ENCODE measurements at regions not wholly inside any gene's neighbourhood (a gene's known extent, or its start where the extent isn't known, plus 50 kb on each side); places are given as distances from the start of the nearest gene placed in this dataset.
"Not testable (repeated sequence)": the region's sequence is repeated elsewhere in the genome, so short reads cannot be mapped to it uniquely, and the experiment has no call there.

- peaks cover 0 to under 1% of the 10 kb centered on the region in 2 donors for H3K27me3 Mint-ChIP-seq
- H3K9me3 Mint-ChIP-seq, result no peaks in the 10 kb centered on the region
- H3K4me3 Mint-ChIP-seq, result no peak overlapping the region
- DNase-seq, result no peak
- no peaks in the 10 kb centered on the region for H3K4me1 Mint-ChIP-seq (ENCODE audit: low read depth in 2 of 2)
- no peak overlapping the region for H3K27ac Mint-ChIP-seq
- no peaks in the 10 kb centered on the region for H3K36me3 Mint-ChIP-seq (ENCODE audit: insufficient read depth)
- ATAC-seq (replicated peaks), result no peak
These were observed 267.2 kb downstream of the SP3 start for GRCh38 chr2:173697929-173698328.

GRCh38 chr2:173705656-173706055, 259.5 kb downstream of the SP3 start:
- DNase-seq (no peak), ATAC-seq (replicated peaks) (no peak)
- Mint-ChIP-seq H3K9me3 (no peaks in the 10 kb centered on the region), H3K27ac (no peak overlapping the region), H3K27me3 (peaks cover 16 to 24% of the 10 kb centered on the region in 2 donors), H3K4me3 (no peak overlapping the region), H3K36me3 (ENCODE audit: insufficient read depth) (no peaks in the 10 kb centered on the region), H3K4me1 (ENCODE audit: low read depth in 2 of 2) (no peaks in the 10 kb centered on the region)

GRCh38 chr2:173706936-173707335, 258.2 kb downstream of the SP3 start:
- DNase-seq (no peak), ATAC-seq (replicated peaks) (no peak)
- Mint-ChIP-seq H3K9me3 (no peaks in the 10 kb centered on the region), H3K36me3 (ENCODE audit: insufficient read depth) (no peaks in the 10 kb centered on the region), H3K27me3 (peaks cover 18 to 26% of the 10 kb centered on the region in 2 donors), H3K27ac (no peak overlapping the region), H3K4me3 (no peak overlapping the region), H3K4me1 (ENCODE audit: low read depth in 2 of 2) (no peaks in the 10 kb centered on the region)

- H3K27ac Mint-ChIP-seq, result no peak overlapping the region
- no peaks in the 10 kb centered on the region for H3K4me1 Mint-ChIP-seq (ENCODE audit: low read depth in 2 of 2)
- ATAC-seq (replicated peaks) (no peak), DNase-seq (no peak)
- no peak overlapping the region for H3K4me3 Mint-ChIP-seq
- H3K36me3 Mint-ChIP-seq (ENCODE audit: insufficient read depth), result no peaks in the 10 kb centered on the region
- H3K27me3 Mint-ChIP-seq, result peaks cover 28 to 32% of the 10 kb centered on the region in 2 donors
- no peaks in the 10 kb centered on the region for H3K9me3 Mint-ChIP-seq
These were observed 256.4 kb downstream of the SP3 start for GRCh38 chr2:173708806-173709205.

GRCh38 chr2:173711816-173712215, 253.4 kb downstream of the SP3 start:
- ATAC-seq (replicated peaks), result no peak
- Mint-ChIP-seq H3K4me3 (no peak overlapping the region), H3K27ac (no peak overlapping the region), H3K27me3 (peaks cover 22 to 34% of the 10 kb centered on the region in 2 donors), H3K4me1 (ENCODE audit: low read depth in 2 of 2) (no peaks in the 10 kb centered on the region), H3K9me3 (no peaks in the 10 kb centered on the region), H3K36me3 (ENCODE audit: insufficient read depth) (no peaks in the 10 kb centered on the region)
- no peak for DNase-seq

GRCh38 chr2:173713904-173714555, 251.1 kb downstream of the SP3 start:
- Mint-ChIP-seq H3K4me3 (no peak overlapping the region), H3K27ac (no peak overlapping the region), H3K36me3 (ENCODE audit: insufficient read depth) (no peaks in the 10 kb centered on the region), H3K27me3 (peaks cover 21 to 51% of the 10 kb centered on the region in 2 donors), H3K4me1 (ENCODE audit: low read depth in 2 of 2) (no peaks in the 10 kb centered on the region), H3K9me3 (no peaks in the 10 kb centered on the region)
- ATAC-seq (replicated peaks) (no peak), DNase-seq (no peak)

GRCh38 chr2:173715441-173715840, 249.7 kb downstream of the SP3 start:
- Mint-ChIP-seq H3K27me3 (peaks cover 24 to 62% of the 10 kb centered on the region in 2 donors), H3K4me3 (no peak overlapping the region), H3K9me3 (no peaks in the 10 kb centered on the region), H3K27ac (no peak overlapping the region), H3K36me3 (ENCODE audit: insufficient read depth) (no peaks in the 10 kb centered on the region), H3K4me1 (ENCODE audit: low read depth in 2 of 2) (no peaks in the 10 kb centered on the region)
- DNase-seq (no peak), ATAC-seq (replicated peaks) (no peak)

- H3K27me3 Mint-ChIP-seq, result peaks cover 32 to 73% of the 10 kb centered on the region in 2 donors
- H3K4me1 Mint-ChIP-seq (ENCODE audit: low read depth in 2 of 2), result no peaks in the 10 kb centered on the region
- no peaks in the 10 kb centered on the region for H3K36me3 Mint-ChIP-seq (ENCODE audit: insufficient read depth)
- H3K4me3 Mint-ChIP-seq, result no peak overlapping the region
- H3K9me3 Mint-ChIP-seq, result no peaks in the 10 kb centered on the region
- DNase-seq (no peak), ATAC-seq (replicated peaks) (no peak)
- no peak overlapping the region for H3K27ac Mint-ChIP-seq
These were observed 248.6 kb downstream of the SP3 start for GRCh38 chr2:173716458-173717052.

GRCh38 chr2:173719471-173719870, 245.7 kb downstream of the SP3 start:
- no peak for DNase-seq
- H3K4me3 Mint-ChIP-seq, result no peak overlapping the region
- peaks cover 47 to 70% of the 10 kb centered on the region in 2 donors for H3K27me3 Mint-ChIP-seq
- no peak overlapping the region for H3K27ac Mint-ChIP-seq
- H3K4me1 Mint-ChIP-seq (ENCODE audit: low read depth in 2 of 2), result no peaks in the 10 kb centered on the region
- no peak for ATAC-seq (replicated peaks)
- no peaks in the 10 kb centered on the region for H3K36me3 Mint-ChIP-seq (ENCODE audit: insufficient read depth)
- no peaks in the 10 kb centered on the region for H3K9me3 Mint-ChIP-seq

GRCh38 chr2:173720306-173720705, 244.9 kb downstream of the SP3 start:
- no peaks in the 10 kb centered on the region for H3K36me3 Mint-ChIP-seq (ENCODE audit: insufficient read depth)
- no peak for DNase-seq

GRCh38 chr2:173734797-173735196, 230.4 kb downstream of the SP3 start:
- no peak overlapping the region for H3K4me3 Mint-ChIP-seq
- DNase-seq, result no peak
- no peaks in the 10 kb centered on the region for H3K36me3 Mint-ChIP-seq (ENCODE audit: insufficient read depth)
- peaks cover 9 to 24% of the 10 kb centered on the region in 2 donors for H3K27me3 Mint-ChIP-seq
- H3K9me3 Mint-ChIP-seq, result peaks cover 2 to 7% of the 10 kb centered on the region in 2 donors
- no peaks in the 10 kb centered on the region for H3K4me1 Mint-ChIP-seq (ENCODE audit: low read depth in 2 of 2)
- ATAC-seq (replicated peaks), result no peak
- no peak overlapping the region for H3K27ac Mint-ChIP-seq

More at GRCh38 chr2:173720306-173720705, 244.9 kb downstream of the SP3 start:
- ATAC-seq (replicated peaks), result no peak
- Mint-ChIP-seq H3K9me3 (no peaks in the 10 kb centered on the region), H3K27ac (no peak overlapping the region), H3K4me3 (no peak overlapping the region), H3K4me1 (ENCODE audit: low read depth in 2 of 2) (no peaks in the 10 kb centered on the region), H3K27me3 (peaks cover 47 to 70% of the 10 kb centered on the region in 2 donors)

GRCh38 chr2:173737954-173738575, 227.1 kb downstream of the SP3 start:
- not testable (repeated sequence) for H3K9me3 Mint-ChIP-seq; H3K36me3 Mint-ChIP-seq (ENCODE audit: insufficient read depth); H3K4me1 Mint-ChIP-seq (ENCODE audit: low read depth in 2 of 2); H3K27ac Mint-ChIP-seq; ATAC-seq (replicated peaks); DNase-seq; H3K4me3 Mint-ChIP-seq
- H3K27me3 Mint-ChIP-seq, result peaks cover 19 to 37% of the 10 kb centered on the region in 2 donors

GRCh38 chr2:173739006-173739405, 226.2 kb downstream of the SP3 start:
- Mint-ChIP-seq H3K9me3 (peaks cover 2 to 7% of the 10 kb centered on the region in 2 donors), H3K27ac (no peak overlapping the region), H3K4me1 (ENCODE audit: low read depth in 2 of 2) (no peaks in the 10 kb centered on the region), H3K27me3 (peaks cover 28 to 38% of the 10 kb centered on the region in 2 donors), H3K36me3 (ENCODE audit: insufficient read depth) (no peaks in the 10 kb centered on the region), H3K4me3 (no peak overlapping the region)
- no peak for DNase-seq
- no peak for ATAC-seq (replicated peaks)

GRCh38 chr2:173740639-173741038, 224.5 kb downstream of the SP3 start:
- Mint-ChIP-seq H3K27me3 (peaks cover 33 to 42% of the 10 kb centered on the region in 2 donors), H3K4me3 (no peak overlapping the region), H3K27ac (no peak overlapping the region), H3K9me3 (peaks cover 2 to 7% of the 10 kb centered on the region in 2 donors), H3K36me3 (ENCODE audit: insufficient read depth) (no peaks in the 10 kb centered on the region), H3K4me1 (ENCODE audit: low read depth in 2 of 2) (no peaks in the 10 kb centered on the region)
- DNase-seq, result no peak
- ATAC-seq (replicated peaks), result no peak

Measured in effector memory CD8-positive, alpha-beta T cell (primary cell).